Tibial artery (tissue), 4 donors: ENCODE measurements at regions not wholly inside any gene's neighbourhood (a gene's known extent, or its start where the extent isn't known, plus 50 kb on each side); places are given as distances from the start of the nearest gene placed in this dataset.

ENCODE experiments used
- DNase-seq, 2 donors: peaks; one replicate each; pipeline ENCODE4 v3.0.0-alpha.2; 2019
- H3K27ac ChIP-seq, 2 donors: fragments of 200-600 bp; sonication (generic) in 1 of 2; 1 replicate in 1 of 2; 2 replicates in 1 of 2; pipeline ENCODE4 v1.5.1; 2018 to 2019; ENCODE audit warnings: mild to moderate bottlenecking in 1 of 2
- H3K27me3 ChIP-seq, 2 donors: fragments of 200-600 bp; sonication (generic) in 1 of 2; one replicate each; pipeline versions ENCODE4 v1.5.1 to v1.6.0; 2016 to 2019
- H3K36me3 ChIP-seq, 3 donors: fragments of 200-600 bp; sonication (generic) in 2 of 3; one replicate each; pipeline ENCODE4 v1.5.1; 2016 to 2019; ENCODE audit warnings: mild to moderate bottlenecking in 2 of 3
- H3K4me1 ChIP-seq, 4 donors: fragments of 200-600 bp; sonication (generic) in 2 of 4; 1 replicate in 3 of 4; 2 replicates in 1 of 4; pipeline ENCODE4 v1.5.1; 2016 to 2019
- H3K4me3 ChIP-seq, 2 donors: fragments of 200-600 bp; sonication (generic) in 1 of 2; 1 replicate in 1 of 2; 2 replicates in 1 of 2; pipeline ENCODE4 v1.5.1; 2018 to 2019; ENCODE audit warnings: mild to moderate bottlenecking in 2 of 2
- H3K9me3 ChIP-seq, 3 donors: fragments of 200-600 bp; sonication (generic) in 1 of 3; one replicate each; pipeline ENCODE4 v1.5.1; 2016 to 2019
- CTCF ChIP-seq, 2 experiments: fragments of 200-600 bp in 1 of 2; fragments of 450-650 bp in 1 of 2; IDR thresholded peaks; one replicate each; pipeline ENCODE4 v1.5.1; 2017 to 2019; ENCODE audit warnings: antibody characterized with exemption in 2 of 2, mild to moderate bottlenecking in 1 of 2, moderate library complexity in 1 of 2
- intact Hi-C: fragments of 100-400 bp; cut with DNase I; formaldehyde crosslinking; loops from one replicate; pipeline ENCODE4 v1.15.0; 2023; ENCODE audit warnings: low total_unique reads

- Histone ChIP-seq H3K4me3 (no peak overlapping the region), H3K27me3 (no peaks in the 10 kb centered on the region), H3K36me3 (no peaks in the 10 kb centered on the region), H3K9me3 (no peaks in the 10 kb centered on the region), H3K4me1 (no peaks in the 10 kb centered on the region), H3K27ac (no peak overlapping the region)
- no peak for DNase-seq
- intact Hi-C loops: no loop called here
- no peak for TF ChIP-seq CTCF (IDR thresholded peaks at IDR 0.05)
These were observed 113.7 kb downstream of the ACER2 start for GRCh38 chr9:19522558-19522957.

- no peak for TF ChIP-seq CTCF (IDR thresholded peaks at IDR 0.05)
- Histone ChIP-seq H3K27ac (no peak overlapping the region), H3K9me3 (no peaks in the 10 kb centered on the region), H3K27me3 (no peaks in the 10 kb centered on the region), H3K4me3 (no peak overlapping the region), H3K36me3 (no peaks in the 10 kb centered on the region), H3K4me1 (no peaks in the 10 kb centered on the region)
- intact Hi-C loops: no loop called here
- DNase-seq: no peak
These were observed 112.4 kb downstream of the ACER2 start for GRCh38 chr9:19521205-19521604.

- Histone ChIP-seq H3K4me3 (no peak overlapping the region), H3K36me3 (no peaks in the 10 kb centered on the region), H3K27ac (no peak overlapping the region), H3K27me3 (no peaks in the 10 kb centered on the region), H3K9me3 (no peaks in the 10 kb centered on the region), H3K4me1 (no peaks in the 10 kb centered on the region)
- no peak for TF ChIP-seq CTCF (IDR thresholded peaks at IDR 0.05)
- intact Hi-C loops: no loop called here
- no peak for DNase-seq
These were observed 108.6 kb downstream of the ACER2 start for GRCh38 chr9:19517202-19517942.

GRCh38 chr9:19516348-19516747 lies 107.5 kb downstream of the ACER2 start:
- no peaks in the 10 kb centered on the region for H3K27me3 ChIP-seq
- DNase-seq: no peak
- no peaks in the 10 kb centered on the region for H3K4me1 ChIP-seq
- H3K27ac ChIP-seq: no peak overlapping the region
- no peaks in the 10 kb centered on the region for H3K9me3 ChIP-seq
- intact Hi-C loops: no loop called here
- H3K36me3 ChIP-seq: no peaks in the 10 kb centered on the region
- H3K4me3 ChIP-seq: no peak overlapping the region
- no peak for TF ChIP-seq CTCF (IDR thresholded peaks at IDR 0.05)

- no peak for DNase-seq
- no peak for TF ChIP-seq CTCF (IDR thresholded peaks at IDR 0.05)
- H3K27ac ChIP-seq: no peak overlapping the region
- H3K27me3 ChIP-seq: no peaks in the 10 kb centered on the region
- no peaks in the 10 kb centered on the region for H3K4me1 ChIP-seq
- H3K4me3 ChIP-seq: no peak overlapping the region
- H3K9me3 ChIP-seq: no peaks in the 10 kb centered on the region
- intact Hi-C loops: no loop called here
- H3K36me3 ChIP-seq: no peaks in the 10 kb centered on the region
These were observed 105.0 kb downstream of the ACER2 start for GRCh38 chr9:19513671-19514275.
